LNCaP clone FGC (cell line): ENCODE measurements at regions not wholly inside any gene's neighbourhood (a gene's known extent, or its start where the extent isn't known, plus 50 kb on each side); places are given as distances from the start of the nearest gene placed in this dataset.
"Not testable (repeated sequence)": the region's sequence is repeated elsewhere in the genome, so short reads cannot be mapped to it uniquely, and the experiment has no call there.

Experiments
- DNase-seq: peaks from one replicate; pipeline ENCODE4 v3.0.0-alpha.2; 2011; ENCODE audit warnings: low read depth
- H3K4me3 ChIP-seq: 2 replicates; pipeline ENCODE4 v1.5.1; 2011; ENCODE audit warnings: mild to moderate bottlenecking, low read depth, low read length, control low read depth
- CTCF ChIP-seq: IDR thresholded peaks from 2 replicates; pipeline ENCODE4 v1.5.1; 2012; ENCODE audit warnings: mild to moderate bottlenecking; ENCODE audit not compliant: control insufficient read depth, insufficient read depth; ENCODE audit errors: extremely low read depth

GRCh38 chr15:67927501-67928168, 87.8 kb upstream of the RNU6-1 start:
- DNase-seq, result peak; percentile 63
- no peak overlapping the region for H3K4me3 ChIP-seq

GRCh38 chr15:67928666-67929065, 88.8 kb upstream of the RNU6-1 start:
- H3K4me3 ChIP-seq, result no peak overlapping the region
- TF ChIP-seq CTCF, result no peak
- DNase-seq, result no peak

More at GRCh38 chr15:67927501-67928168, 87.8 kb upstream of the RNU6-1 start:
- TF ChIP-seq CTCF, result no peak

GRCh38 chr15:67930720-67931119, 90.9 kb upstream of the RNU6-1 start:
- H3K4me3 ChIP-seq, result no peak overlapping the region
- DNase-seq, result no peak
- no peak for TF ChIP-seq CTCF

- TF ChIP-seq CTCF, result no peak
- DNase-seq, result no peak
- H3K4me3 ChIP-seq, result no peak overlapping the region
Measured at GRCh38 chr15:67931861-67932260, 92.0 kb upstream of the RNU6-1 start.

- DNase-seq, H3K4me3 ChIP-seq: not testable (repeated sequence)
Measured at GRCh38 chr15:67934126-67934525, 94.3 kb upstream of the RNU6-1 start.

- DNase-seq, result no peak
- no peak for TF ChIP-seq CTCF
- no peak overlapping the region for H3K4me3 ChIP-seq
Measured at GRCh38 chr15:67935244-67935643, 95.4 kb upstream of the RNU6-1 start.

GRCh38 chr15:67936258-67936657, 96.4 kb upstream of the RNU6-1 start:
- TF ChIP-seq CTCF, result no peak

More at GRCh38 chr15:67936258-67936657, 96.4 kb upstream of the RNU6-1 start:
- no peak for DNase-seq
- H3K4me3 ChIP-seq, result no peak overlapping the region
